Suprapubic skin (tissue), 4 donors: ENCODE measurements at regions not wholly inside any gene's neighbourhood (a gene's known extent, or its start where the extent isn't known, plus 50 kb on each side); places are given as distances from the start of the nearest gene placed in this dataset.

Source experiments
- DNase-seq, 2 donors: peaks; one replicate each; pipeline ENCODE4 v3.0.0-alpha.2; 2019; ENCODE audit warnings: low spot score in 2 of 2
- H3K27ac ChIP-seq: fragments of 200-600 bp; sonication (generic); one replicate; pipeline ENCODE4 v1.5.1; 2019
- H3K27me3 ChIP-seq: fragments of 200-600 bp; sonication (generic); one replicate; pipeline ENCODE4 v1.5.1; 2019
- H3K36me3 ChIP-seq: fragments of 200-600 bp; sonication (generic); one replicate; pipeline ENCODE4 v1.5.1; 2019
- H3K4me1 ChIP-seq: fragments of 200-600 bp; sonication (generic); one replicate; pipeline ENCODE4 v1.5.1; 2019
- H3K4me3 ChIP-seq: fragments of 200-600 bp; sonication (generic); one replicate; pipeline ENCODE4 v1.5.1; 2019; ENCODE audit warnings: mild to moderate bottlenecking
- H3K9me3 ChIP-seq: fragments of 200-600 bp; sonication (generic); one replicate; pipeline ENCODE4 v1.5.1; 2019
- CTCF ChIP-seq, 2 donors: fragments of 200-600 bp in 1 of 2; fragments of 450-650 bp in 1 of 2; sonication (generic) in 1 of 2; IDR thresholded peaks; one replicate each; pipeline ENCODE4 v1.5.1; 2016 to 2019; ENCODE audit warnings: antibody characterized with exemption in 2 of 2, mild to moderate bottlenecking in 1 of 2, moderate library complexity in 1 of 2
- EP300 ChIP-seq: sonication (generic); formaldehyde crosslinking; IDR thresholded peaks from one replicate; pipeline ENCODE4 v1.6.1; 2017; ENCODE audit warnings: antibody characterized with exemption
- POLR2A ChIP-seq, 2 donors: fragments of 450-650 bp; IDR thresholded peaks; one replicate each; pipeline ENCODE4 v1.6.1; 2017; ENCODE audit warnings: antibody characterized with exemption in 2 of 2, mild to moderate bottlenecking in 2 of 2, moderate library complexity in 2 of 2
- POLR2AphosphoS5 ChIP-seq, 3 donors: sonication (generic); formaldehyde crosslinking; IDR thresholded peaks; one replicate each; pipeline ENCODE4 v1.6.1; 2017; ENCODE audit warnings: antibody characterized with exemption in 3 of 3
- WGBS: methylation state at CpG from one replicate; pipeline ENCODE4 v1.1.5; 2018; 5-methylcytosine and 5-hydroxymethylcytosine counted together

- no peak for DNase-seq
- H3K9me3 ChIP-seq, result no peaks in the 10 kb centered on the region
- H3K4me3 ChIP-seq, result no peak overlapping the region
- no peaks in the 10 kb centered on the region for H3K36me3 ChIP-seq
- no peaks in the 10 kb centered on the region for H3K4me1 ChIP-seq
- H3K27me3 ChIP-seq, result no peaks in the 10 kb centered on the region
- WGBS, result 66% methylated on average over 3 of the region's 3 CpGs
- no peak for TF ChIP-seq POLR2A (IDR thresholded peaks at IDR 0.05)
- no peak for TF ChIP-seq POLR2AphosphoS5 (IDR thresholded peaks at IDR 0.05)
- TF ChIP-seq CTCF (IDR thresholded peaks at IDR 0.05), result no peak
- no peak for TF ChIP-seq EP300
- H3K27ac ChIP-seq, result no peak overlapping the region
Observed at GRCh38 chr2:220247588-220248350, 620.3 kb downstream of the SLC4A3 start.

GRCh38 chr2:220259662-220260061 is 632.2 kb downstream of the SLC4A3 start:
- Histone ChIP-seq H3K27me3 (no peaks in the 10 kb centered on the region), H3K4me1 (no peaks in the 10 kb centered on the region), H3K27ac (no peak overlapping the region), H3K4me3 (no peak overlapping the region), H3K36me3 (no peaks in the 10 kb centered on the region), H3K9me3 (no peaks in the 10 kb centered on the region)
- TF ChIP-seq POLR2A (IDR thresholded peaks at IDR 0.05) (no peak), EP300 (no peak)
- 78% methylated on average over 2 of the region's 2 CpGs for WGBS
- DNase-seq, result no peak

- Histone ChIP-seq H3K4me1 (no peaks in the 10 kb centered on the region), H3K27ac (no peak overlapping the region), H3K9me3 (no peaks in the 10 kb centered on the region), H3K36me3 (no peaks in the 10 kb centered on the region), H3K27me3 (no peaks in the 10 kb centered on the region), H3K4me3 (no peak overlapping the region)
- WGBS, result 77% methylated on average over 6 of the region's 6 CpGs
- TF ChIP-seq POLR2AphosphoS5 (IDR thresholded peaks at IDR 0.05), result no peak
- TF ChIP-seq EP300, result no peak
- no peak for TF ChIP-seq CTCF (IDR thresholded peaks at IDR 0.05)
- no peak for TF ChIP-seq POLR2A (IDR thresholded peaks at IDR 0.05)
- DNase-seq, result no peak
Observed at GRCh38 chr2:220263300-220263699, 635.9 kb downstream of the SLC4A3 start.

GRCh38 chr2:220269367-220269766 is 641.9 kb downstream of the SLC4A3 start:
- WGBS, result 77% methylated on average over 4 of the region's 4 CpGs
- TF ChIP-seq EP300 (no peak), POLR2A (IDR thresholded peaks at IDR 0.05) (no peak), CTCF (IDR thresholded peaks at IDR 0.05) (no peak), POLR2AphosphoS5 (IDR thresholded peaks at IDR 0.05) (no peak)
- H3K36me3 ChIP-seq, result no peaks in the 10 kb centered on the region

GRCh38 chr2:220270481-220271070 is 643.1 kb downstream of the SLC4A3 start:
- no peaks in the 10 kb centered on the region for H3K36me3 ChIP-seq
- H3K4me3 ChIP-seq, result no peak overlapping the region
- 19% methylated on average over 1 of the region's 1 CpG for WGBS
- TF ChIP-seq EP300 (no peak), POLR2AphosphoS5 (IDR thresholded peaks at IDR 0.05) (no peak), CTCF (IDR thresholded peaks at IDR 0.05) (no peak), POLR2A (IDR thresholded peaks at IDR 0.05) (no peak)
- DNase-seq, result no peak
- H3K9me3 ChIP-seq, result no peaks in the 10 kb centered on the region
- no peak overlapping the region for H3K27ac ChIP-seq
- H3K27me3 ChIP-seq, result no peaks in the 10 kb centered on the region
- H3K4me1 ChIP-seq, result no peaks in the 10 kb centered on the region

More at GRCh38 chr2:220269367-220269766, 641.9 kb downstream of the SLC4A3 start:
- H3K9me3 ChIP-seq, result no peaks in the 10 kb centered on the region
- H3K27ac ChIP-seq, result no peak overlapping the region
- H3K4me1 ChIP-seq, result no peaks in the 10 kb centered on the region
- no peak for DNase-seq
- H3K4me3 ChIP-seq, result no peak overlapping the region
- H3K27me3 ChIP-seq, result no peaks in the 10 kb centered on the region
